ENCODE measurements at regions not wholly inside any gene's neighbourhood (a gene's known extent, or its start where the extent isn't known, plus 50 kb on each side); places are given as distances from the start of the nearest gene placed in this dataset.

- TF ChIP-seq CTCF (IDR thresholded peaks at IDR 0.05), result no peak
- no peak for TF ChIP-seq SIN3A (IDR thresholded peaks at IDR 0.05; ENCODE audit: borderline replicate concordance, insufficient read depth, low read depth, low read length)
- TF ChIP-seq POLR2AphosphoS5 (IDR thresholded peaks at IDR 0.05; ENCODE audit: low read depth, low read length), result no peak
- no peak for TF ChIP-seq REST (IDR thresholded peaks at IDR 0.05; ENCODE audit: insufficient read depth in 1 of 2, low read depth in 2 of 2, low read length in 1 of 2)
These were observed 83.3 kb upstream of the IGSF10 start for GRCh38 chr3:151544164-151544548.
